ENCODE measurements at regions not wholly inside any gene's neighbourhood (a gene's known extent, or its start where the extent isn't known, plus 50 kb on each side); places are given as distances from the start of the nearest gene placed in this dataset.

GRCh38 chr13:44044547-44045179 lies 165.0 kb downstream of the LACC1 start:
- no peak for TF ChIP-seq POLR2AphosphoS5 (IDR thresholded peaks at IDR 0.05; ENCODE audit: low read depth, low read length)
- TF ChIP-seq POLR2A (IDR thresholded peaks at IDR 0.05; ENCODE audit: low read depth, low read length) = no peak
- TF ChIP-seq TAF1 (IDR thresholded peaks at IDR 0.05; ENCODE audit: borderline replicate concordance, low read depth, low read length) = no peak

All from GM12892 (cell line).